ENCODE measurements at regions not wholly inside any gene's neighbourhood (a gene's known extent, or its start where the extent isn't known, plus 50 kb on each side); places are given as distances from the start of the nearest gene placed in this dataset.
"Not testable (repeated sequence)": the region's sequence is repeated elsewhere in the genome, so short reads cannot be mapped to it uniquely, and the experiment has no call there.

DNA sequence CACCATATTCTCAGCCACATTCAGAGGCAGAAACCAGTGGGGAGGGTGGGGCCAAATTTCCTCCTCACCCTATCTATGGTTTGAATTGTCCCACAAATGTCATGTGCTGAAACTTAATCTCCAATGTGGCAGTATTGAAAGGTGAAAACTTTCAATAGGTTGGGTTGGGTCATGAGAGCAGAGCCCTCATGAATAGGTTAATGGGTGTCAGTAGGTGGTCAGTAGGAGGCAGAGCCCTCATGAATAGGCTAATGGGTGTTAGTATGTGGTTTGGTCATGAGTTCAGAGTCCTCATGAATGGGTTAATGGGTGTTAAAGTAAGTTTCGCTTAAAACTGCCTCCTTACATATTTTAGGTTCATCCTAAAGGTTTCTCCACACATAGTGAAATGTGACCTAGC lies 170.0 kb downstream of the FCRL5 start:
- no peaks in the 10 kb centered on the region for H3K36me3 Mint-ChIP-seq
- DNase-seq (ENCODE audit: low spot score in 2 of 2, unreplicated experiment in 2 of 2): no peak
- no peaks in the 10 kb centered on the region for H3K4me1 Mint-ChIP-seq
- H3K27ac Mint-ChIP-seq: no peak overlapping the region
- no peak overlapping the region for H3K4me3 Mint-ChIP-seq
- TF ChIP-seq, protein P1, sequence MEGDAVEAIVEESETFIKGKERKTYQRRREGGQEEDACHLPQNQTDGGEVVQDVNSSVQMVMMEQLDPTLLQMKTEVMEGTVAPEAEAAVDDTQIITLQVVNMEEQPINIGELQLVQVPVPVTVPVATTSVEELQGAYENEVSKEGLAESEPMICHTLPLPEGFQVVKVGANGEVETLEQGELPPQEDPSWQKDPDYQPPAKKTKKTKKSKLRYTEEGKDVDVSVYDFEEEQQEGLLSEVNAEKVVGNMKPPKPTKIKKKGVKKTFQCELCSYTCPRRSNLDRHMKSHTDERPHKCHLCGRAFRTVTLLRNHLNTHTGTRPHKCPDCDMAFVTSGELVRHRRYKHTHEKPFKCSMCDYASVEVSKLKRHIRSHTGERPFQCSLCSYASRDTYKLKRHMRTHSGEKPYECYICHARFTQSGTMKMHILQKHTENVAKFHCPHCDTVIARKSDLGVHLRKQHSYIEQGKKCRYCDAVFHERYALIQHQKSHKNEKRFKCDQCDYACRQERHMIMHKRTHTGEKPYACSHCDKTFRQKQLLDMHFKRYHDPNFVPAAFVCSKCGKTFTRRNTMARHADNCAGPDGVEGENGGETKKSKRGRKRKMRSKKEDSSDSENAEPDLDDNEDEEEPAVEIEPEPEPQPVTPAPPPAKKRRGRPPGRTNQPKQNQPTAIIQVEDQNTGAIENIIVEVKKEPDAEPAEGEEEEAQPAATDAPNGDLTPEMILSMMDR (IDR thresholded peaks at IDR 0.05; ENCODE audit: unreplicated experiment): no peak
- H3K27me3 Mint-ChIP-seq (ENCODE audit: low read depth): no peaks in the 10 kb centered on the region
- no peaks in the 10 kb centered on the region for H3K9me3 Mint-ChIP-seq

DNA sequence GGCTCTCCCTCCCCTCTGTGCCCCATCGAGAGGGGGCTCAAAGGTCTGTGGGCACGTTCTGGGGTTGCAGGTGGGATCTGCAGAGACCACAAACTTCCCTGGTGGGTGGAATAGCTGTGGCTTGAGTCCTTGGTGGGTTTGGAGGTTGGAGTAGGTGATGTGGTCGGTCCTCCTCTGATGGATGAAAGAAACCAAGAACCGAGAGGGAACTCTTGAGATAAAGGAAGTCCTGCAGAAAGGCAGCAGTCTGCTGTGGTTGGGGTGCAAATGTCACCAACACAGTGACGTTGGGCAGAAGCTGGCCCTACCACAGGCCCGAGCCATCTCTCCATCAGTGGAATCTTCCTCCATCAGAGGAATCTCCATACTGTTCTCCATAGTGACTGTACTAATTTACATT lies 171.8 kb downstream of the FCRL5 start:
- Mint-ChIP-seq H3K27ac (no peak overlapping the region), H3K4me1 (no peaks in the 10 kb centered on the region), H3K9me3 (no peaks in the 10 kb centered on the region), H3K27me3 (ENCODE audit: low read depth) (no peaks in the 10 kb centered on the region), H3K36me3 (no peaks in the 10 kb centered on the region), H3K4me3 (no peak overlapping the region)
- DNase-seq (ENCODE audit: low spot score in 2 of 2, unreplicated experiment in 2 of 2): no peak
- TF ChIP-seq, protein P1 (IDR thresholded peaks at IDR 0.05; ENCODE audit: unreplicated experiment): no peak

DNA sequence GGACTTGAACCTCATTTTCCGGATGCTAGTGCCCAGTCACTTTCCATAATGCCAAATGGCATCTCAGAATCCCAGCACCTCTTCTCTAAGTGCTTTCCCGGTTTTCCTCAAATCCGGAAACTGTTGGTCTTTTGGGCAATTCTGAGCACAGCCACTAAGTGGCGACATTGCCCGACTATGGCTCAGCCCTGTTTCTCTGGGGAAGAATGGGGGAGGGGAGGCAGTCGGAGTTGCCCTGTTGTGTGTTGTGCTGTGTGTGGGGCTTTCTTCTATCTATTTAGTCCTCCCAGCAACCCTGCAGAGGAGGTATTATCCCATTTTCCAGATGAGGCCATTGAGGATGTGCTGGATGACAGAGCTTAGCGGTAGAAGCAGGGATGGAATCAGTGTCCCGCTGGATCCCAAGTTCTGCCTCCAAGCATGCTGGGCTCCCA lies 175.0 kb downstream of the FCRL5 start:
- H3K4me3 Mint-ChIP-seq; H3K36me3 Mint-ChIP-seq; H3K27me3 Mint-ChIP-seq (ENCODE audit: low read depth); H3K4me1 Mint-ChIP-seq; H3K9me3 Mint-ChIP-seq; H3K27ac Mint-ChIP-seq: not testable (repeated sequence)
- DNase-seq (ENCODE audit: low spot score in 2 of 2, unreplicated experiment in 2 of 2): peak in 1 of 2 experiments; percentile 55
- TF ChIP-seq, protein P1 (IDR thresholded peaks at IDR 0.05; ENCODE audit: unreplicated experiment): peak; percentile 45

DNA sequence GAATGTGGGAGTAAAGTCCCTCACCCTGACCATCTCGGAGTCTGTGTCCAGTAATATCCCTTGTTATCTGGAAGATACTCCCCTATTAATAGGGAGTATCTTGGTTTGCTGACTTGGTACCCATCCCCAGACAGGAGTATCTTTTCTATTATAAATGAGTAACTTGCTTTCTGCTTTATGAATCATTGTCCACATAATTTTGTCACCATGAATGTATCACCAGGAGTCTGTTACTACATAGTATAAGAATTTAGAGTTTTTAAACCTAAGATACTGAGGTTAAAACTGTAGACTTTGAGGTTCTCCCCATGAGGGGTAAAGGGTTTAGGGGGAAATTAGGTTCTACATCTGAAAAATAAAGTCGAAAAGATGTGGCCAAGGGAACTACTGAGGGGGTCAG lies 175.6 kb downstream of the FCRL5 start:
- Mint-ChIP-seq H3K27me3 (ENCODE audit: low read depth) (no peaks in the 10 kb centered on the region), H3K9me3 (no peaks in the 10 kb centered on the region), H3K36me3 (no peaks in the 10 kb centered on the region), H3K27ac (no peak overlapping the region), H3K4me1 (peaks cover 3% of the 10 kb centered on the region), H3K4me3 (no peak overlapping the region)
- TF ChIP-seq, protein P1 (IDR thresholded peaks at IDR 0.05; ENCODE audit: unreplicated experiment): no peak
- DNase-seq (ENCODE audit: low spot score in 2 of 2, unreplicated experiment in 2 of 2): no peak

DNA sequence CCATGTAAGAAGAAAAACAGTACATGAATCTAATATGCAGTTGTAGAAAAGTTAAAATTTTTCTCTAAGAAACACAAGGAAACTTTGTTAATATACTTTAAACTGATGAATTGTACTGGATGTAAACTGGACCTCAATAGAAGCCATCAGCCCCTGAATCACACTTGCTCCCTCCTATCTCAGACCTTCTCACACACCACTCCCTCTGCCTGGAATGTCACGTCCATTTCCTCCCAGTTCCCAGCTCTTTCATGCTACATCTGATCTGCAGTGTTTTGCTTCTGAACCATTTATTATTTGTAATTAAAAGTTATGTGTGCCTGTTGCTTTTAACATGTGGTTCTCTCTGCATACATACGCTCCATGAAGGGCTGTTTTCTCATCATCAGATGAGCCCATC lies 180.0 kb downstream of the FCRL5 start:
- DNase-seq (ENCODE audit: low spot score in 2 of 2, unreplicated experiment in 2 of 2); H3K27ac Mint-ChIP-seq; H3K36me3 Mint-ChIP-seq; H3K4me3 Mint-ChIP-seq; H3K27me3 Mint-ChIP-seq (ENCODE audit: low read depth); H3K9me3 Mint-ChIP-seq; H3K4me1 Mint-ChIP-seq: not testable (repeated sequence)

DNA sequence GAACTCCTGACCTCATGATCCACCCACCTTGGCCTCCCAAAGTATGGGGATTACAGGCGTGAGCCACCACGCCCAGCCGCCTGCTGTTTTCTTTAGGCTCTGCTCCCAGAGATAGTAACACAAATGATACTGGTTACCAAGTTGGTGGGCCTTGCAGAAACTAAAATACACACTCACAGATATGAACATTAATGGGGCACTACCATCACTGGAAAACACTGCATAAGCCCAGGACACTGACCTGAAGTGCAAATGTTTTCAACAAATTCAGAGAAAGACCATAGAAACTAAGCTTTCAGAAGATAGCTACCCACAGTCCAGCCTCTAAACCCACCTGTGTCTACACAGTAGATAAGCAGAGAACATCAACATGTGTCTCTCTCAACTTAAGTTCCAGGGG lies 180.5 kb downstream of the FCRL5 start:
- H3K4me1 Mint-ChIP-seq: peaks cover 8% of the 10 kb centered on the region
- DNase-seq (ENCODE audit: low spot score in 2 of 2, unreplicated experiment in 2 of 2): no peak
- H3K9me3 Mint-ChIP-seq: no peaks in the 10 kb centered on the region
- no peaks in the 10 kb centered on the region for H3K27me3 Mint-ChIP-seq (ENCODE audit: low read depth)
- H3K36me3 Mint-ChIP-seq: no peaks in the 10 kb centered on the region
- H3K4me3 Mint-ChIP-seq: no peak overlapping the region
- no peak overlapping the region for H3K27ac Mint-ChIP-seq
- TF ChIP-seq, protein P1 (IDR thresholded peaks at IDR 0.05; ENCODE audit: unreplicated experiment): no peak
